AML-193 (cell line): ENCODE measurements at regions not wholly inside any gene's neighbourhood (a gene's known extent, or its start where the extent isn't known, plus 50 kb on each side); places are given as distances from the start of the nearest gene placed in this dataset.

ENCODE experiments used
- DNase-seq, 2 experiments: peaks; one replicate each; lab custom pipeline; 2025; lab: John Stamatoyannopoulos, UW

DNA sequence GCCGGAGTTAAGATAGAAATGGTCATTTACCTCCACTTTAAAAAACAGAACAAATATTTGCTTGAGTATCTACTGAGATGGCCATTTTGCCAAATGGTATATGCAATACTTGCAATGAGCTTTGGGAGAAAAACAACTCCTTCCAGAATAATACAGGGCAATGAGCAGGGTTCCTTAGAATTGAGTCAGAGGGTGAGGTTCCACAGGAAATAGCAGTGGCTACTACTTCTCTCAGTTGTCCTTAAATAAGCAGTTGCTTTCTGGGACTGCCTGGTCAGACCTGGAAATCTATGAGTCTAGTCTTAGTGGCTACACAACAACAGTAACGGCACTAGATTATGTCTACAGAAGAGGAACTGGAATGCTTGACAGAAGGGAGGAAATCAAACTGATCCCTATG, 80.9 kb upstream of the CCDC85A start:
- no peak for DNase-seq

DNA sequence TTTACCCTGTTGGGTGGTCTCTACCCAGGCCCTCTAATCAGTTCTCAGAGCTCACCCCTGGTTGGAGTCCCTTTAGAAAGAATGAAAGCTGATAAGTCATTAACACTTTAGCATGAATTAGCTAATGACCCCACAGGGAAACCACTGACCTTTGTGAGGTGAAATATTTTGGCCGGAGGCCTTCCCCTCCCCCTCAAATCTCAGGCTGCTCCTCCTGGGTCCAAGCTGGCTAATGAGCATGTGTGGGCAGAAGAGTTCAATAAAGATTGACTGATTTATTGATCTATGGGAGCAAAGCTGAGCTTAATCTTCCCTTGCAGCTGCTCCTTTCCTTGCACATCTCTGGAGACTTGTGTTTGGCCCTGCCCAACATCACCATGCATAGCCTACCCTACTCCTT, 78.8 kb upstream of the CCDC85A start:
- no peak for DNase-seq

GRCh38 chr2:56107502-56108220, 76.1 kb upstream of the CCDC85A start:
- no peak for DNase-seq

GRCh38 chr2:56108806-56109205, 75.0 kb upstream of the CCDC85A start:
- no peak for DNase-seq

DNA sequence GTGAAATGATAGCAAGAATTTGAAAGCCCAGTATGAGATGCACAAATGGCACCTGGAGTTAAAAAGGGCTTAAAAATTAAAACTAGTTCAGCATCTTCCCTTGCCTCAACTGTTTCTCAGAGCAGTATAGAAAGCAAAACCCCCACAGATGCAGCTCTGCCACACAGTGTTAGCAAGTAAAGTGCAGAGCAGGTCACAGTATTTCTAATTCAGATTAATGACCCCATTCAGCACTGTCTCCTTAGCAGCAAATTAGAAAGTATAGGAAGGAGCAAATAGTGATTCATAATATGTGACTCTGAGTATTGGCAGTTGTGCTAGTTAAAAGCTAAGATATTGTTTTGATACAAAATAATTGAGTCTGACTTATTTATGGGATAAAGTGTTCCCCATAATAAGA, 73.8 kb upstream of the CCDC85A start:
- no peak for DNase-seq

DNA sequence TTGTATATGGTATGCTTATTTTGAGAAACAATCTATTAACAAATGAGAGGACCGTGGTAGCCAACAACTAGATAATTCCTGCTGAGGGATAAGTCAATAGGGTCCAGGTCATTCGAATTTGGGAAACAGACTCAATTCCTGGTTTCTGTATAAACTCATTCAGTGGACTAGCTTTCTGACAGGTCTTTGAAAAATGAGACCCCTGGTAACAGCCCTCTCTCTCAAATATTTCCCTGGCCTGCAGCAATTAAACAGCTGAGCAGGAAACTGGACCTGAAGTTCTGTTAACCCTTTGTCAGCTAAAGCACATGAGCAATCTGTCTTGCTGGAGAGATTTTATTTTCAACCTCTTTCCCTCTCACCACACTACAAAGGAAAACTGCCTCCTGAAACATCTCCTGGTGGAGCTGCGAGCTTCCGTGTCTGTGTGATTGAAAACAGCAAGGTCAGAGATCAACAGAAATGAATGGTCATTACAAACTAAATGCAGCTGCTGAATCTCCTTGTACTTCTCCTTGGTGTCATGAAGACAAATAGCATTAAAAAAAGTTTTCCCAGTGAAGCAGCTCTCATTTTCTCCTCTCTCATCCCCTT, 70.3 kb upstream of the CCDC85A start:
- DNase-seq: no peak

DNA sequence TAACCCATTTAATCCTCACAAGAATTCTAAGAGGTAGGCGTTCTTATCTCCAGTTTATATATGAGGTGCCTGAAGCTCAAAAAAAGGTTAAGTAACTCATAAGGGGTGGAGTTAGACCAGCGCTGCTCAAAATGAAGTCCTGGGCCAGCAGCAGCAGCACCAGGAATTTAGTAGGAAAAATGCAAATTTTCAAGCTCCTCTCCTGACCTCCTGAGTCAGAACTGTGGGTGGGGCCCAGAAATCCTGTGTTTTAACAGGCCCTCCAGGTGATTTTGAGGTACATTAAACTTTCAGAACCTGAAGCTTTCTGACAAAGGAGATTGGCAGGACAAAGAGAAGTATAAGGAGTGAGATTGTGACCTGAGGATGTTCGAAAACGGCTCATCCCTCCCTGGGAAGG, 66.0 kb upstream of the CCDC85A start:
- no peak for DNase-seq

GRCh38 chr2:56118474-56118873, 65.3 kb upstream of the CCDC85A start:
- no peak for DNase-seq

- no peak for DNase-seq
Measured at GRCh38 chr2:56121995-56122394, 61.8 kb upstream of the CCDC85A start.

DNA sequence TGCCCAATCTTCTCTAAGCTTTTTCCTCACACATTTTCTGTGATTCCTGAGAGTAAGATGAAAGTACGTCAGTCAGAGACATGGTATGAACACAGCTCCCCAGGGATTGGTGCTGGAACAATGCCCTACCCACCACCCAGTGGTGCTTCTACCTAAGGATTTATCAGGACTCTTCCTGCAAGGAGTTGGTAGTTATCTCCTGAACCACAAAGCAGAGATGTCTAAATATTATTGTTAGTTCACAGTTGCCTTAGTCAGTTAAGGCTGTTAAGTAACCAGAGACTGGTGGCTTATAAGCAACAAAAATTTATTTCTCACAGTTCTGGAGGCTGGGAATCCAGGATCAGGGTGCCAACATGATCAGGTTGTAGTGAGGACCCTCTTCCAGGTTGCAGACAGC, 60.3 kb upstream of the CCDC85A start:
- no peak for DNase-seq

DNA sequence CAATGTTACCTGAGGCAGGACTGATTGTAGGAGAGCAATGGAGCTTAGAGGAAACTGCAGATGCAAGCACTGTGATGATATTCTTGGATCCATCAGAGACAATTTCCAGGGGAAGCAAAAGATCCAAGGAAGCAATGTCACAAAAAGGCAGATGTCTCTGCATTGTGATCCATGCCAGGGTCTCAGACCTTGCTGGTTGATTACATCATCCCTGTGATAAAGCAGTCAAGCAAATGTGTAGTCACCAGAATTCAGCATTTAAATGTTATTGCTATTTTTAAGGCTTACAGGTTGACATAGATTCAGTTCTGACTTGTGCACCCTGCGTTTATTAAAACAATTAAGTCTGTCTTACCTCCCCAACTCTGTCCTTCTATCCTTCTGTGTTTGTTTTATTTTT, 56.8 kb upstream of the CCDC85A start:
- no peak for DNase-seq

DNA sequence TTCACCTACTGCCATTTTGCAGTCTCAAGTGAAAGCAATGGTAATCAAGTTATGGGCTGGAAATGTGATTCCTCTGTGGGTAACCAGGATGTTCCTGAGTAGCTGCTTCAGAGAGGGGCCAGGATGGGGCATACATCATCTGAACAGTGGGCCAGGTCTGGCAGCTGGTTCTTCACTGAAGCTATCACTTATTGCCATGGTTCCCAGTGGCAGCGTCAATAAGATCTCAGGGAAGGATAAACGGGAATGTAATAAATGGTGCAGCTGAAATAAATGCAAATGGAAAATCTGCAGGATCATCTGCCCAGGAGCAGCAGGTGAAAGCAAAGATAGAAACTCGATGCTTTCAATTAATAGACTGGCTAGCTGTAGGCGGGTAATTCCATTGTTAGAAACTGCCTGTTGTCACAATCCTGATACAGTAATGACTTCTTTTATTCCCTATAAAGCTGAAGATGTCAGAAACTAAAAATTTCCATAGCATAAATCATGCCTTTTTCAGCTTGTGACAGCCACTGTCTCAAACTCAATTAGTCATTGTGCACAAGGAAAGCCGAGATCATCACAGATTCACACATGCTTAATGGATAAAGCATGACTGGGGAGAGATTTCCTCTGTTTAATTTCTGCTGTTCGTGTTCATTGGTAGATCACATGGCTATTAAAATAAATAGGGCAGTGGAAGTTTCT, 56.2 kb upstream of the CCDC85A start:
- no peak for DNase-seq

DNA sequence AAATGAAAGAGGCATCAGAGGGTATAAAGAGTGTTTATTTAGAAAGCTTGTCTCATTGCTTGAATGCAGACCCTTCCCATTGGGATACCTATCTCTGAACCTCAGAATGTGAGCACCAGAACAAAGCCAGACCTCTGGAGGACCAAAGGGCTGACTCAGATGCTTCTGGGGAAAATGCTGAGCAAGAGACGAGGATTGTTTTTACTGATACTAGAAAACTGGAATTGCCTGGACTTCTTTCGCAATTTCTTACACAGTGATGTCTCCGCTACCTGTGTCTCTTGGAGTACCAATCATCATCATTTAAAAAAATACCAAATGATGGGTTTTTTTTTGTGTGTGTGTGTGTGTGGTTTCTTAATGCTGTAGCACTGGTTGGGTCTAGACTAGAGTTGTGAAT, 55.6 kb upstream of the CCDC85A start:
- no peak for DNase-seq

DNA sequence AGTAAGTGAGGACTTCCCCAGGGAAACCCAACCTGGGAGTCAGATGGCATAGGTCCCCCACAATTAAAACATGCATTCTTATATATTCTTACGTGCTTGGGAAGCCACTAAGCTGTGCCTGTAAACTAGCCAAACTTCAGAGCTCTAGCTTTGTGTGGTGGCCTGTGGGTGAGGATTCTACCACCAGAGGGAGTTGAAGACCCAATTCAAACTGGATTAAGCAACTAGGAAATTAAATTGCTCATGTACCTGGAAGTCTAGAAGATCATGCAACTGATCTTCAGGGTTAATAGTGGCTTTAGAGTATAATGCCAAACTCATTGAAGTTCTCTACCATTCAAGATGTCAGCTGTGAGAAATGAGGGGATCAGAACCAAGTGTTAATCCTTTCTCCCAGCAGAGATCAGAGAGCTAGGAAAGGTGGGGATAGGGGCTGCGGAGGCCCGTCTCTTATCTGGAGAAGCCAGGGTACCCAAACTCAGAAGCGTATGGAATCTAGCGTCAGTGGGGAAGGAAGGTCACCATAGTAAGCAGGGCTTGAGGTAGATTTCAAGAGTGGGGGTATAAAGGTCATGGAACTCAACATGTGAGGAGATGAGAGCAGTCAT, 53.2 kb upstream of the CCDC85A start:
- peak; percentile 15 to 25 for DNase-seq

- peak; percentile 29 to 37 for DNase-seq
Measured at GRCh38 chr2:56132138-56132537, 51.7 kb upstream of the CCDC85A start.

GRCh38 chr2:56133441-56133840, 50.3 kb upstream of the CCDC85A start:
- no peak for DNase-seq

DNA sequence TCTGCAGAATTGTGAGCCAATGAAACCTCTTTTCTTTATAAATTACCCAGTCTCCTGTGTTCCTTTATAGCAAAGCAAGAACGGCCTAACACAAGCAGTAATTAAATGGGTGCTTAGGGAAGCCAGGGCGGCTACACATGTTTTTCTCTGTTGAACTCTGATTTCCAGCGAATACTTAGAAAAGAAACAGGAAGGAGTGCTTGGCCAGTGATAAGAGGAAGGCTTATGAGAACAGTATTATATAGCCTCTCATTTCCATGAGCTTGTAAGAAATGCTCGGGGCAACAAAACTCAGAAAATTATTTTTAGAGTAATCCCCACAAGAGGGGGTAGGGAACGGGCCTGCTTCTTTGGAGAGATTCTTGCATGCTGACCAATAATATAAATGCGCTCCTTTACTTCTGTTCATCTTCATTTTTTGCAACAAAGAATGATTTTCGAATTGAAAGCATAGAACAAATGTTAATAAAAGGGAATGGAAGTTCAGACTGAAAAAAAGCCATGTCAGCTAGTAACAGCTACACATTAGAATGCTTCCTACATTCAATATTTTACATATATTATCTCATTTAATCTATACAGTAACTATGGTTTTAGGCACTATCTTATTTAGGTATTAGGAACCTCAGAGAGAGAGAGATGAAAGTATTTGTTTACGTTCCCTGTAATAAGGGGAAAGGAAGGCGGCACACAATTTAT, 49.7 kb upstream of the CCDC85A start:
- no peak for DNase-seq
